ENCODE measurements at regions not wholly inside any gene's neighbourhood (a gene's known extent, or its start where the extent isn't known, plus 50 kb on each side); places are given as distances from the start of the nearest gene placed in this dataset.

- Histone ChIP-seq H3K4me3 (ENCODE audit: control extremely low read depth in 1 of 5, extremely low read depth in 1 of 5, insufficient read depth in 1 of 5, low read depth in 2 of 5, low read length in 4 of 5) (no peak overlapping the region), H3K9ac (ENCODE audit: low read length) (no peak overlapping the region), H3K9me3 (ENCODE audit: control extremely low read depth in 1 of 3, control insufficient read depth in 2 of 3, insufficient read depth in 1 of 3, low read length in 2 of 3) (no peaks in the 10 kb centered on the region), H3K4me1 (ENCODE audit: control insufficient read depth in 2 of 2, insufficient read depth in 2 of 2, low read length in 2 of 2) (no peaks in the 10 kb centered on the region), H4K20me1 (ENCODE audit: control insufficient read depth, insufficient read depth, low read length, poor library complexity, severe bottlenecking) (no peaks in the 10 kb centered on the region), H3K27me3 (replicated peaks in 1 of 4; ENCODE audit: control extremely low read depth in 1 of 4, control insufficient read depth in 3 of 4, insufficient read depth in 4 of 4, low read length in 3 of 4) (peaks cover 0 to 4% (median 0%) of the 10 kb centered on the region in 4 experiments), H3K79me2 (ENCODE audit: control insufficient read depth, insufficient read depth, low read length) (no peaks in the 10 kb centered on the region), H2AFZ (ENCODE audit: insufficient read depth, low read depth, low read length, poor library complexity, severe bottlenecking) (no peak overlapping the region), H3K36me3 (replicated peaks in 1 of 2; ENCODE audit: control extremely low read depth in 1 of 2, control insufficient read depth in 1 of 2, extremely low read depth in 1 of 2, insufficient read depth in 2 of 2, low read length in 1 of 2) (no peaks in the 10 kb centered on the region), H3K27ac (ENCODE audit: low read length in 2 of 2) (no peak overlapping the region), H3K4me2 (replicated peaks; ENCODE audit: low read depth, low read length, poor library complexity, severe bottlenecking) (no peak overlapping the region)
- TF ChIP-seq, protein P1, sequence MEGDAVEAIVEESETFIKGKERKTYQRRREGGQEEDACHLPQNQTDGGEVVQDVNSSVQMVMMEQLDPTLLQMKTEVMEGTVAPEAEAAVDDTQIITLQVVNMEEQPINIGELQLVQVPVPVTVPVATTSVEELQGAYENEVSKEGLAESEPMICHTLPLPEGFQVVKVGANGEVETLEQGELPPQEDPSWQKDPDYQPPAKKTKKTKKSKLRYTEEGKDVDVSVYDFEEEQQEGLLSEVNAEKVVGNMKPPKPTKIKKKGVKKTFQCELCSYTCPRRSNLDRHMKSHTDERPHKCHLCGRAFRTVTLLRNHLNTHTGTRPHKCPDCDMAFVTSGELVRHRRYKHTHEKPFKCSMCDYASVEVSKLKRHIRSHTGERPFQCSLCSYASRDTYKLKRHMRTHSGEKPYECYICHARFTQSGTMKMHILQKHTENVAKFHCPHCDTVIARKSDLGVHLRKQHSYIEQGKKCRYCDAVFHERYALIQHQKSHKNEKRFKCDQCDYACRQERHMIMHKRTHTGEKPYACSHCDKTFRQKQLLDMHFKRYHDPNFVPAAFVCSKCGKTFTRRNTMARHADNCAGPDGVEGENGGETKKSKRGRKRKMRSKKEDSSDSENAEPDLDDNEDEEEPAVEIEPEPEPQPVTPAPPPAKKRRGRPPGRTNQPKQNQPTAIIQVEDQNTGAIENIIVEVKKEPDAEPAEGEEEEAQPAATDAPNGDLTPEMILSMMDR (IDR thresholded peaks at IDR 0.05): no peak
- no peak for TF ChIP-seq EZH2 (IDR thresholded peaks at IDR 0.05; ENCODE audit: borderline replicate concordance, insufficient read depth, low read depth, low read length, poor library complexity, severe bottlenecking)
- Mint-ChIP-seq H3K27me3 (no peaks in the 10 kb centered on the region), H3K27ac (no peak overlapping the region), H3K4me1 (no peaks in the 10 kb centered on the region), H3K9me3 (ENCODE audit: insufficient read depth) (peaks cover 2% of the 10 kb centered on the region), H3K4me3 (no peak overlapping the region)
- intact Hi-C loops (cut with micrococcal nuclease): no loop called here
- DNase-seq: no peak
- no peak for ATAC-seq (ENCODE audit: low read depth)
- CTCF ChIA-PET: no interaction called here
- POLR2A ChIA-PET: no interaction called here
- WGBS (ENCODE audit: insufficient coverage): no CpG with 5 or more reads among the region's 2 CpGs
These were observed 359.2 kb upstream of the SGCG start for GRCh38 chr13:22821589-22821988.

GRCh38 chr13:22825186-22825585 is 355.6 kb upstream of the SGCG start:
- TF ChIP-seq, protein P1 (IDR thresholded peaks at IDR 0.05): no peak
- no peak for TF ChIP-seq EZH2 (IDR thresholded peaks at IDR 0.05; ENCODE audit: borderline replicate concordance, insufficient read depth, low read depth, low read length, poor library complexity, severe bottlenecking)
- no peaks in the 10 kb centered on the region for H3K9me3 ChIP-seq (ENCODE audit: control extremely low read depth in 1 of 3, control insufficient read depth in 2 of 3, insufficient read depth in 1 of 3, low read length in 2 of 3)

More at GRCh38 chr13:22825186-22825585, 355.6 kb upstream of the SGCG start:
- no peak overlapping the region for H3K27ac ChIP-seq (ENCODE audit: low read length in 2 of 2)
- DNase-seq (no peak), ATAC-seq (ENCODE audit: low read depth) (no peak)
- H3K79me2 ChIP-seq (ENCODE audit: control insufficient read depth, insufficient read depth, low read length): no peaks in the 10 kb centered on the region
- peaks cover 0 to 4% (median 0%) of the 10 kb centered on the region in 4 experiments for H3K27me3 ChIP-seq (replicated peaks in 1 of 4; ENCODE audit: control extremely low read depth in 1 of 4, control insufficient read depth in 3 of 4, insufficient read depth in 4 of 4, low read length in 3 of 4)
- H4K20me1 ChIP-seq (ENCODE audit: control insufficient read depth, insufficient read depth, low read length, poor library complexity, severe bottlenecking): no peaks in the 10 kb centered on the region
- no peaks in the 10 kb centered on the region for H3K9me3 Mint-ChIP-seq (ENCODE audit: insufficient read depth)
- no peak overlapping the region for H3K4me3 Mint-ChIP-seq
- WGBS (ENCODE audit: insufficient coverage): no CpG with 5 or more reads among the region's 1 CpG
- ChIA-PET POLR2A (no interaction called here), CTCF (no interaction called here)
- no peak overlapping the region for H3K9ac ChIP-seq (ENCODE audit: low read length)
- H3K4me3 ChIP-seq (ENCODE audit: control extremely low read depth in 1 of 5, extremely low read depth in 1 of 5, insufficient read depth in 1 of 5, low read depth in 2 of 5, low read length in 4 of 5): no peak overlapping the region
- H3K36me3 ChIP-seq (replicated peaks in 1 of 2; ENCODE audit: control extremely low read depth in 1 of 2, control insufficient read depth in 1 of 2, extremely low read depth in 1 of 2, insufficient read depth in 2 of 2, low read length in 1 of 2): no peaks in the 10 kb centered on the region
- no peak overlapping the region for H3K27ac Mint-ChIP-seq
- H3K4me2 ChIP-seq (replicated peaks; ENCODE audit: low read depth, low read length, poor library complexity, severe bottlenecking): no peak overlapping the region
- no peaks in the 10 kb centered on the region for H3K4me1 ChIP-seq (ENCODE audit: control insufficient read depth in 2 of 2, insufficient read depth in 2 of 2, low read length in 2 of 2)
- H3K27me3 Mint-ChIP-seq: no peaks in the 10 kb centered on the region
- no peaks in the 10 kb centered on the region for H3K4me1 Mint-ChIP-seq
- intact Hi-C loops (cut with micrococcal nuclease): no loop called here
- H2AFZ ChIP-seq (ENCODE audit: insufficient read depth, low read depth, low read length, poor library complexity, severe bottlenecking): no peak overlapping the region

Data from B cell (primary cell).